DMS114 treated with DMSO at 0.1 percent for 48 hours (cell line): ENCODE measurements at regions not wholly inside any gene's neighbourhood (a gene's known extent, or its start where the extent isn't known, plus 50 kb on each side); places are given as distances from the start of the nearest gene placed in this dataset.

Experiments used
- DNase-seq: peaks from one replicate; lab custom pipeline; 2025; ENCODE audit not compliant: unreplicated experiment; lab: John Stamatoyannopoulos, UW

- no peak for DNase-seq
These were observed 434.5 kb upstream of the TUSC1 start for GRCh38 chr9:26112724-26113123.

GRCh38 chr9:26086396-26086795, 408.2 kb upstream of the TUSC1 start:
- no peak for DNase-seq

GRCh38 chr9:26081847-26082246, 403.6 kb upstream of the TUSC1 start:
- no peak for DNase-seq

GRCh38 chr9:26078706-26079105, 400.5 kb upstream of the TUSC1 start:
- DNase-seq, result no peak

- DNase-seq, result no peak
These were observed 399.6 kb upstream of the TUSC1 start for GRCh38 chr9:26077860-26078259.

- no peak for DNase-seq
These were observed 389.4 kb upstream of the TUSC1 start for GRCh38 chr9:26067608-26068007.

GRCh38 chr9:26066237-26066636, 388.0 kb upstream of the TUSC1 start:
- no peak for DNase-seq

GRCh38 chr9:26061948-26062575, 383.8 kb upstream of the TUSC1 start:
- no peak for DNase-seq

GRCh38 chr9:26058111-26058895, 380.1 kb upstream of the TUSC1 start:
- DNase-seq, result no peak

- no peak for DNase-seq
These were observed 378.8 kb upstream of the TUSC1 start for GRCh38 chr9:26057050-26057449.

GRCh38 chr9:26054600-26055520, 376.6 kb upstream of the TUSC1 start:
- DNase-seq, result no peak

GRCh38 chr9:26053954-26054353, 375.7 kb upstream of the TUSC1 start:
- DNase-seq, result no peak

GRCh38 chr9:26043431-26043830, 365.2 kb upstream of the TUSC1 start:
- no peak for DNase-seq

- DNase-seq, result no peak
These were observed 356.5 kb upstream of the TUSC1 start for GRCh38 chr9:26034786-26035185.

- no peak for DNase-seq
These were observed 355.1 kb upstream of the TUSC1 start for GRCh38 chr9:26033336-26033735.

- DNase-seq, result no peak
These were observed 348.3 kb upstream of the TUSC1 start for GRCh38 chr9:26026423-26027100.

- DNase-seq, result no peak
These were observed 335.0 kb upstream of the TUSC1 start for GRCh38 chr9:26013199-26013598.

GRCh38 chr9:26012797-26013196, 334.6 kb upstream of the TUSC1 start:
- DNase-seq, result no peak

- no peak for DNase-seq
These were observed 316.4 kb upstream of the TUSC1 start for GRCh38 chr9:25994605-25995004.

GRCh38 chr9:25990376-25990775, 312.1 kb upstream of the TUSC1 start:
- DNase-seq, result no peak

- DNase-seq, result no peak
These were observed 297.4 kb upstream of the TUSC1 start for GRCh38 chr9:25975667-25976066.
